GM13977 (cell line): ENCODE measurements at regions not wholly inside any gene's neighbourhood (a gene's known extent, or its start where the extent isn't known, plus 50 kb on each side); places are given as distances from the start of the nearest gene placed in this dataset.

Source experiments
- DNase-seq: peaks from one replicate; pipeline ENCODE4 v3.0.0; 2012; ENCODE audit warnings: low spot score
- in situ Hi-C: fragments of 300-500 bp; cut with MboI; formaldehyde crosslinking; loops from one replicate; pipeline ENCODE4 v1.12.0; 2022; ENCODE audit warnings: low sequenced_read_pairs, low pct_unique_long_range_greater_than_20kb, mixed read lengths, inconsistent platforms; ENCODE audit not compliant: unreplicated experiment
- TF ChIP-seq, protein P1 (sequence below): IDR thresholded peaks from 2 replicates; pipeline ENCODE4 v1.5.1; 2012; ENCODE audit warnings: mild to moderate bottlenecking, control low read depth; ENCODE audit not compliant: insufficient read depth; ENCODE audit errors: extremely low read depth, missing control alignments

DNA sequence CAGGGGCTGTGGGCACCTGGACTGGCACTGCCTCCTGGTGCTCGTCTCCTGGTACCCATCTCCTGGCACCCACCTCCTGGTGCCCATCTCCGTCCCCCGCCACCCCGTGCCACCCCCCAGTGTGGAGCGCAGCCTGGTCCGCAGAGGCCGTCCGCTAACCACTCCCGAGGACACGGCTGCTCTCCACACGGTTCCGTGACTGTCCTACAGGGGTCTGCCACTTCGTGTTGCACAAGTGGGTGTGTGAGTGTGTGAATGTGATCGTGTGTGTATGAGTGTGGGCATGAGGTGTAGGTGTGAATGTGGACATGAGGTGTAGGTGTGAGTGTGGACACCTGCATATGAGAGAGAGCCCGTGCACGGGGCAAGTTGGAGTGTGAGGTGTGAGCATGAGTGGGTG lies 119.4 kb upstream of the HS6ST1 start:
- DNase-seq = no peak
- in situ Hi-C loops = no loop called here
- TF ChIP-seq, protein P1, sequence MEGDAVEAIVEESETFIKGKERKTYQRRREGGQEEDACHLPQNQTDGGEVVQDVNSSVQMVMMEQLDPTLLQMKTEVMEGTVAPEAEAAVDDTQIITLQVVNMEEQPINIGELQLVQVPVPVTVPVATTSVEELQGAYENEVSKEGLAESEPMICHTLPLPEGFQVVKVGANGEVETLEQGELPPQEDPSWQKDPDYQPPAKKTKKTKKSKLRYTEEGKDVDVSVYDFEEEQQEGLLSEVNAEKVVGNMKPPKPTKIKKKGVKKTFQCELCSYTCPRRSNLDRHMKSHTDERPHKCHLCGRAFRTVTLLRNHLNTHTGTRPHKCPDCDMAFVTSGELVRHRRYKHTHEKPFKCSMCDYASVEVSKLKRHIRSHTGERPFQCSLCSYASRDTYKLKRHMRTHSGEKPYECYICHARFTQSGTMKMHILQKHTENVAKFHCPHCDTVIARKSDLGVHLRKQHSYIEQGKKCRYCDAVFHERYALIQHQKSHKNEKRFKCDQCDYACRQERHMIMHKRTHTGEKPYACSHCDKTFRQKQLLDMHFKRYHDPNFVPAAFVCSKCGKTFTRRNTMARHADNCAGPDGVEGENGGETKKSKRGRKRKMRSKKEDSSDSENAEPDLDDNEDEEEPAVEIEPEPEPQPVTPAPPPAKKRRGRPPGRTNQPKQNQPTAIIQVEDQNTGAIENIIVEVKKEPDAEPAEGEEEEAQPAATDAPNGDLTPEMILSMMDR = no peak

DNA sequence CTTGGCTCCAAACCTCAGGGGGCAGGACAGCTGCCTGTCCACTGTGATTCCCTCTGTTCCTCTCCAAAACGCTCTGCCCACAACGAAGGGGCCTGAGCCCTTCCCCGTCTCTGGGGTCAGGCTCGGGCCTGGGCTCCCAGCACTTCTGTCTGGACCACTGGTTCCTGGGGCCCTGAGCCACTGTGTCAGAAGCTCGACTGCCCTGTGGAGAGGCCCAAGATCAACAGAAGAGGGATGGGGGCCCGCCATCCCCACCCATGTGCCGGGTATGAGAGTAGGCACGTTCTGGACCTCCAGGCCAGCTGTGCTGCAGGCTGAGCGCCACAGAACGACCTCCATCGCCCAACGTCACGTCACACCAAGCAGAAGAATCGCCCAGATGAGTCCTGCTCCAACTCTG lies 119.9 kb upstream of the HS6ST1 start:
- in situ Hi-C loops = no loop called here

DNA sequence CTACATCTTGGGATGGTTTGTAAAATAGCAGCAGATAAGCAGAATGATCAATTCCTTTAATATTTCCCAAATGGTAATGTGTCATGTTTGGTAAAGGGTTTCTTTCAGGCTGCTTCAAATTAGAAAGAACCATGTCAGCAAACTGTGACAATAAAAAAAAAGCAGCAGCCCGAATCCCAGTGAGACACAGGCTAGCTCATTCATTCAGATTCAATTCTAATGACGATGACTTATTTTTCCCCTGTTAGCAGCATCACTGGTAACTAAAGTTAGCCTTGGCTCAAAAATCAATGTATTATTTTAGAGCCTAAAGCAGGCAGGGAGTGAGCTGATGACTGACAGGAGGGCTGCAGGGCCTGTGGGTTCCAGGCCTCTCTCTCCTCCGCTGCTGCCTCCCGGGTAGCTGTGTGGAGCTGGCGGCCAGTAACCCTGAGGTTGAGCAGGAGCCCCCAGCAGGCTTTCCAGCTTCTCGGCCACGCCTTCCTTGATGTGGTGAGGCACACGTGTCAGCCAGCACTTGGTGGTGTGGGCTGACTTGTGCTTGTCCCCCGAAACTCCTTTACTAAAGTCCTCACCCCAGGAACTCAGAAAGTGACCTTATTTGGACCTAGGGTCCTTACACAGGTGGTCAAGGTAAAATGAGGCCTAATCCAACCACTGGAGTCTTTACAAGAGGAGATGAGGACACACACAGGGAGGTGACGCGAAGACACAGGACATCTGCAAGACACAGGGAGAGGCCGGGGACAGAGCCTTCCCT lies 120.5 kb upstream of the HS6ST1 start:
- no peak for DNase-seq
- TF ChIP-seq, protein P1 = no peak
- in situ Hi-C loops = no loop called here

More for the DNA sequence above, 119.9 kb upstream of the HS6ST1 start:
- TF ChIP-seq, protein P1 = no peak
- no peak for DNase-seq

DNA sequence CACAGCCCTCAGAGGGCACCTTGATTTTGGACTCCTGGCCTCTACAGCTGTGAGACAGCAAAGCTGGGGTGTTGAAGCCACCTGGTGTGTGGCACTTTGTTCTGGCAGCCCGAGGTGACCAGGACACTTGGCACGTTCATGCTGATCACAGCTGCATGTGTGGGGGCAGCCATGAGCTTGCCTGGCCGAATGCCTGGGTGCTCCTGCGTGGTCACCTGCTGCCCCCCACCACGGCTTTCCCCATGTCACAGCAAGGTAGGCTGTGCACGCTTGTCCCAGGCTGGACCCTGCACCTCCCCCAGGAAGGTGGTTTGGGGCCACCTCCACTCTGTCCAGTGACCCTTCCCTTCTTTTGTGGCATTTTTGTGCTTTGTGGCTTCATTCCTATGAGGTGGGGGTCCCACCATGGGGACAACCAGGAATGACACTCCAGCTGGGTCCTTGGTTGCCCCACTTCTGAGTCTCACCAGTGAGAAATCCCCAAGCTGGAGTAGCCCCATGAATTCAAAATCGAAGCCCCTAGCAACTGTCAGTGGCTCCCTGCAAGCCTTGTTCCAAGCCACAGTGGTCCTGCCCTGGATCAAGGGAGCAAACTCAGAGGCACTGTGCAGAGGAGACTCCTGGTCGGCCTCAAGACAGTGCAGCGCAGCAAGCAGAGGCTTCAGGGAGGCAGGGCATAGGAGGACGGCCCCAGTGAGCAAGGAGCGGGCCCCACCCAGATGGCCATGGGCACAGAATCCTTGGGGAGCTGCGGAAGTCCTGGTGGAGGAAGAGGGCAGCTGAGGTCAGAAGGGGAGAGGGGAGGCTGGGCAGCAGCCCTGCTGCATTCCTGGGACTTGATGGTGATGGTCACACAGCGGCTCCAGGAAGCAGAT lies 121.4 kb upstream of the HS6ST1 start:
- TF ChIP-seq, protein P1 = no peak
- in situ Hi-C loops = no loop called here
- no peak for DNase-seq

DNA sequence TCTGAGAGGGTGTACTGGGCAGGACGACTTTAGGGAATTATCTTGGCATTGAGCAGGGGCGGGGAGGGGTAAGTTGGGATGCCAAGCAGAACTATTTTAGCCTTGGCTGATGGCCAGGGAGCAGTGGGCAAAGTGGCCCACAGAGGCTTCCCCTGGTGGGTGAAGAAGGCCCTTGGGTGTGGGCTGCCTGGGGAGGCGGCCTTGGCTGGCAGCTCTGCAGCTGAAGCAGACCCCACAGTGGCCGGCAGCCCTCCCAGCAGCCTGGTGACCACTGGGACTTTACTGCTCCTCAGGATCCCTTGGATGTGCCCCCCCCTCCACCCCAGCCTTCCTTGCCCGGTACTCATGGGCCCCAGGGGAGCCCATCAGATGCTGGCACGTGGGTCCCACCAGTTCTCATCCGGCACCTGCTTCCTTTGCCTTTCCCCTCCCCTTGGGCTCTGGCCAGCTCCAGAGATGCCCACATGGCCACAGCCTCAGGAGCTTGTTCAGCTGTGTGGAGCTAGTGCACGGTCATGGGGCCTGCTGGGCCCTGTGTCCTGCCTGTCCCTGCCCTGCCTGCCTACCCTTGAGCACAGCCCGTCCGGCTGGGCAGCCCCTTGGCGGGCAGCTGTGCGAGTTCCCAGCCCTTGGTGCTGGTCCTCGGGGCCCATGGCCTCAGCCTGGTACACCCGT lies 122.1 kb upstream of the HS6ST1 start:
- TF ChIP-seq, protein P1 = no peak
- no peak for DNase-seq
- in situ Hi-C loops = no loop called here

DNA sequence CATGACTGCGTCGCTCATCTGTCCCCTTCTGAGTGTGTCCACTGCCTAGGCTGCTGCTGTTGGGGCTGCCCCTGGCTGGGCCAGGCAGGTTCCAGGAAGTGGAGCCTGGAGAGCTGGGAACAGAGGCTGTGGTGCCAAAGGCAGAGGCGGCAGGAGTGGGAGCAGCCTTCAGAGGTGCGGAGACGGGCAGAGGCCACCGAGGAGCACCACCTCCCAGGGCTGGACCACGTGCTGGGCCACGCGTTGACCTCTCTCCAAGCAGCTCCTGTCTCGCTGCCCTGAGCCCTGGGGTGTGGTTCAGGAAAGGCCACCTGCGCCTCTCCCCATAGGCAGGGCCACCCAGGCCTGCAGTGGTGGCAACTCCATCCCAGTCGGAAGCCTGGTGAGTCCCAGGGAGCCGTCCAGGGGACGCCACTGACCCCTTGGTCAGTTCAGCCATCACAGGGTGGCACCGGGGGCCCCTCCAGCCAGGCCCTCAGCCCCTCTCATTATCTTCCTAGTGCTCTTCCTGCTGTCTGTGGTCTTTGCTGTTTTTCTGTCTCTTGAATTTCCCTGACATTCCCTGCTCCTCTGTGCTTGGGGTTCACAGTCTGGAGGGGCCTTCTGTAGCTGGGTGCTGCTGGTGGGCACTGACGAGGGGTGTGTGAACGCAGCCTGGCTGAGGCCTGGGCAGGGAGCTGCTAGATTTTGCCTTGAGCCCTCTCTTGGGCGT lies 122.8 kb upstream of the HS6ST1 start:
- in situ Hi-C loops = no loop called here

More for the DNA sequence above, 122.8 kb upstream of the HS6ST1 start:
- DNase-seq = no peak
- TF ChIP-seq, protein P1 = no peak
